GM18867 (cell line): ENCODE measurements at regions not wholly inside any gene's neighbourhood (a gene's known extent, or its start where the extent isn't known, plus 50 kb on each side); places are given as distances from the start of the nearest gene placed in this dataset.

Source experiments
- ATAC-seq: cut with Tn5 transposase; IDR thresholded peaks from one replicate; pipeline ENCODE4 v1.9.1; 2021; ENCODE audit warnings: mild to moderate bottlenecking, moderate library complexity; ENCODE audit not compliant: unreplicated experiment

DNA sequence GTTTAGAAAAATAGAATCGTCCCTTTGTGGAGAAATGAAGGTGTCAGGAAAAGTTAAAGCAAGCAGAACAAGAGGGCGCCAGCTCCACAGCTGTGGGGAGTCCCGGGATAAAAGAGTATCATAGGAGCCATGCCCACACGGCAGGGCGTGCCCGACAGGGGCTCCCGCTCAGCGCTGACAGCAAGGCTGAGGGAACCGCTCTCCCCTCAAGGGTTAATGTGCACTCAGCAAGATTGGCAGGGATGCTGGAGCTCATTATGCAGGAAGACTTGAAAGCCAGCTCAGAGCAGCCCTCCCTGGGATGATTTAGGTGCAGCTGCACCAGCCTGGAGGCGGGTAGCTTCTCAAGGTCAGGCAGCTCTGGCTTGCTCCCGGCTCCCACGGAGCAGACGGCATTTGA lies 500.2 kb downstream of the EIPR1 start:
- ATAC-seq = no peak

DNA sequence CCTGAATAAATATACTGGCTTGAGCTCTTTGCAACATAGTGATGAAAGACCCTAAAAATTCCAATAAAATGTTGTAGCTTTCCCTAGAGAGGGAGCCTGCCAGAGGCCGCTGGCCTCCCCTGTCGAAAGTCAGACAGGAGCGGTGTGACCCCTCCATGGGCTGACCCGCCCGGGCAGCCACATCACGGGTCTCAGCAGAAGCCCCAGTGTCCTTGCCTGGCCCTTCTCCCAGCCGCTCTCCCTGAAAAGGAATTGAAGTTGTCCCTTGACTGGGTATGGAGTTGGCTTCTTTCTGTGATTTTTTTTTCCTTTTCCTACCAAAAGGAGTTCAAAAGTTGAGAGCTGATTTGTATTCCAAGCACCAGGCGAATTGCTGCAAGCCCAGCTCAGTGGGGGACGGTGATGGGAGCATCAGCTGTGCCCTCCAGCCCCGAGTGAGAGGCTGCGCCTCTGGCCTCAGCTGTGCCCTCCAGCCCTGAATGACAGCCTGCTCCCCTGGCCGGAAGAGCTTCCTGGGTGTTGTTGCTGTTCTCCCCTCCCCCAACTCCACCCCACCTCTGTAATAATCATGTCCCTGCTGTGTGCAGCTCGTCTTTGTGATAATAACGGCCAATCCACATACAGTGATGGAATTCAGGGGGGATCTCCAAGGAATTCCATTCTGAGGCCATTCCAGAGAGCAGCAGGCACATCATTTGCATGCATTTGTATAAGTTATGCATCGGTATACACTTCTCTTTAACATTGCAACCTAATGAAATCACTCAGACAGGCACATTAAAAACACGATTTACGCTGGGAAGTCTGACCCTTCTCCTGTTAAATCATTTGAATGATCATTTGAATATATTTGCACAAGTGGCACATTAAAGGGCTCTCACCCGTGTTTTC lies 501.0 kb downstream of the EIPR1 start:
- ATAC-seq = no peak

DNA sequence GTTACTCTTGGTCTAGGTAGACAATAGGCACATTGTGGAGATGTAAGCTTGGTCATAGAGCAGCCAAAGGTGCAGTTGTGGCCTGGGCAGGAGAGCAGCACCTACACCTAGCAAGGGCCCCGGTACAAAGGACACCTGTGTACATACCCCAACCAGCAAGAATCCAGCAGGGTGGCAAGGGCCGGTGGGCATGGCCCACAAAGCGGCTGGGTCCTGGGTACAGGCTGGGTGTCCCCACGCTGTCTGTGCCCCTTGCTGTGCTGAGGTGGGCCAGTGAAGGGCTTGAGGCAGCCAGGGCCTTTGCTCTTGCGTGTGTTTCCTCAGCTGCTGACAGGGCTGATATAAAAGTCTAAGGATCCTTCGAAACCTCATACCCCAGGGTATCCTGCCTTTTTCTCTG lies 501.8 kb downstream of the EIPR1 start:
- no peak for ATAC-seq

DNA sequence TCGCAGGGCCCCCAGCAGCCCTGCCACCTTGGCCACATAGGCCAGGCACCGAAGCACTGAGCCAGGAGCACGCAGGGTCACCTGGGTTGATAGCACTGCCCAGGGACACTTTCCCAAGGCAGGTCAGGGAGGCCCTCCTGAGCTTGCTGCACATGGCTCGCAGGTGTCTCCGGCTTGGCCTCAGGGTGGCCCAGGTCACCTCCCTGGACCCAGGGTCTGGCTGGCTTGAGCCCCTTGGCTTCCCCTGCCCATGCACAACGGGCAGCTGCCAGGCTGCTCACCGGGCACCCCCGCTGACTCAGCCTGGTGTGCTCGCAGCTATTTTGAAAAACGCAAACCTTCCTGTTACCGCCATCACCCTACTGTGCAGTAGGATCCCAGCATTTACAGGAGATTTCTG lies 502.3 kb downstream of the EIPR1 start:
- ATAC-seq = no peak

DNA sequence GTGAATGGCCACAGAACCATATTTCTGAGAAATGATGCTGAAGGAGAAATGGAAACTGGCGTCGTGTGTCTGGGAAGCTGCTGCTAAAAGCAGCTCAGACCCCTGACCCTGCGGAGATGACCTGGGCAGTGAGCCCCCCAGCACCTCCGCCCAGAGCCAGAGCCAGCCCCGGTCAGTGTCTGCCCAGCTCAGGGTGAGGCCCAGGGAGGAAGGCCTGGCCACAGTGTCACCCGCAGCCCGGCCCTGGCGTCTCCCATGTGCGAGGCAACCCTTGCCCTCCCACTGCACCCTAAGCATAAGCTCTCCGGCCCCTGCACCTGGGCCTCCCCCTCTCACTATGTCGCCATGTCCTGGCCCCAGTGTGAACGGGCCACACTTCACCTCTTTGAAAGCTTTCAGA lies 502.8 kb downstream of the EIPR1 start:
- ATAC-seq = no peak

DNA sequence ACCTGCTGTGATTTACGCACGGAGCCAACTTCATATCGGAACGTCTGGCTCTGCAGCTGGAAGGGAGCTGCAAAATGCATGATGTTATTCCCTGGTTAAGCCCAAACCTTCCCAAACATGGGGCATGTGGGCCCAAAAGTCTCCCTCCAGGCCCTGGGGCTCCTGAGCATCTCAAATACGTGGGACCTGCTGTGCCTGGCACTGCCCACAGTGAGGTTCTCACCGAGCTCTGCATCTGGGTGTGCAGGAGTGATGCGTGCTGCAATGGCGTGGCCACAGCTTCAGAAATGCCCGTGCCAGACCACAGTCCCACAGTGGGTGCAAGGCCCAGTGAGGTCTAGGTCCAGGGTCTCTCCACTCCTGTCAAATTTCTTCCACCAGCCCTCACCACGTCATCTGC lies 503.3 kb downstream of the EIPR1 start:
- no peak for ATAC-seq

DNA sequence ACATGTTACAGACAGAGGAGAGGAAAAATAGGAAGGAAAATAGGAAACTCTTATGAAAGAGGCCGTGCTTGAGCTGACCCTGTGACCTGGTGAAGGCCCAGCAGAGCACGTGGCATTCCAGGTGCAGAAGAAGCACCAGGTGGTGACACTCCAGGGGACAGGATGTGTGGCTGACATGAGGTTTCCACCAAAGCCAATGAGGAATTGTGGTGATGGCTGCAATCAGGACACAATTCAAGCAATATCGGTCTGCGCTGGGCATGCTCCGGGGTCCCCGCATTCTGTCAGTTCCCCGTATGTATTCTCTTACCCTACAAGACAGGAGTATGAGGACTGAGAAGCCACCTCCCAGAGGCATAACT lies 504.2 kb downstream of the EIPR1 start:
- no peak for ATAC-seq

DNA sequence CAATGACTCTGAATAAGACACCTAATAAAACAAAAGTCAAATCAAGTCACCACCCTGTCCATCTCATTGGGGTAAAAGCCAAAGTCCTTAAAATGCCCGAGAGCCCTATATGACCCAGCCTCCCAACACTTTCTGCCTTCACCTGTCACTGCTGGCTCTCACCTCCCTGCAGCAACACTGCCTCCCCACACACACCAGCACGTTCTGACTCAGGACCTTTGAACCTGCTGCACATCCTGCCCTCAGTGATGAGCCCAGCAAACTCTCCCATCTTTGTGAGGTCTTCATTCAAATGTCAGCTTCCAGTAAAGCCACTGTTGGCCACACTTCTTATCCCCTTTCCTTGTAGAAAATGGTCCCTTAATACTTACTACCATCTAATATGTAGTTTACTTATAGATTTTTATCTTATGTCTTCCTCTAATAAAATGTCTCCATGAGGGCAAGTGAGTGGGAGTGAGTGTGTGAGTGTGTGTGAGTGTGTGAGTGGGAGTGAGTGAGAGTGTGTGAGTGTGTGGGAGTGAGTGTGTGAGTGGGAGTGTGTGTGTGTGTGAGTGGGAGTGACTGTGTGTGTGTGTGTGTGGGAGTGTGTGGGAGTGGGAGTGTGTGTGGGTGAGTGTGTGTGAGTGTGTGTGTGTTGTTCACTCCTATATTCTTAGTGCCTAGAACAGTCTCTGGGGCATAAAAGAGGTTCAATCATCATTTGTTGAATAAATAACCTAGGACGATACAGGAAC lies 504.7 kb downstream of the EIPR1 start:
- ATAC-seq = no peak

DNA sequence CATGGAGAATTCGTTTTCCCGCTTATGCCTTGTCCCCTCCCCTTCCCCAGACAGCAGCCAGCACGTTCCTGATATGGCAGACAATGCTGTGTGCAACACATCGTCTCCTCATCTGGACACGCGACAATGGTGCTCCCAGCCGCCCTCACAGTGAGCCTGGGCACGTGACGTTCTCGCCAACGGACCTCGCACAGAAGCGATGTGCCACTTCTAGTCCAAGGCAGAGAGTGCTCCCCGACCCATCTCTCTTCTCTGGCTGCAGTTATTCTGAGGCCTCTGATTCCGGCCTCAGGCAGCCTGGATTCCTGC lies 505.4 kb downstream of the EIPR1 start:
- ATAC-seq = no peak

DNA sequence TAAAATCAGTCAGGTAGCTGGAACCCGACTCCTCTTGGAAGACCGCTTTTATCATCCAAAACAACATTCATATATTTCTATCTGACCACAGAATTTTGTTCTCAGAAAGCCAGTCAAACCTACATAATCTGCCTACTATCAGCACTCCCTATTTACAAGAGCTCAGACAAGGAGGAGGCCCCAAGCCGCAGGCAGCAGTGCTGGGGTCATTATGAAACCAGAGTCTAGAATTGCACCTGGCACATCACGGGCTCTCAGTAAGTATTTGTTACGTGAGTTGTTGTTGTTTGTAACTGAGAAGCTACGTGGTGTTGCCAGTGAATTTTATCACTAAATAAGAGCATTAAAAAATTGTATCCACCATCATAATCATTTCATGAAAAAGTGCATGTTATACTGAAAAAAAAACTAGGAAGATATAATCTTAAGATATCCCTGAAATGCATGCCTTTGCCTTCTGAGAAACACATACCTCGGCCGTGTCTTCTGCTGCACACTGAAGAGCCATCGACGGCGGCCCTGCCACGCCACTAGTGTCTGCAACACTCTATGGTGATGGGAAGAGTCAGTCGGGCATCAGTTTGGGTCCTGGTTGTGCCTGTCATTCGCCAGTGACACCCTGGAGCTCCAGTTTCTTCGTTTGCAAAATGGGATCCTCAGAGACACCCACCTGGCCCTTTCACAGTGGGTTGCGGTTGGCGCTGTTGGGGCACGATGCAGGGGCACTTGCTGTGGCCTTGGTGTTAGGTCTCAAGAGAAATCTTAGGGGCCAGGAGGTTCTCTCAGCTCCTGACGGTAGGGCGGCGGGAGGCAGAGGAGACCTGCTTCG lies 505.9 kb downstream of the EIPR1 start:
- ATAC-seq = peak; percentile 88

DNA sequence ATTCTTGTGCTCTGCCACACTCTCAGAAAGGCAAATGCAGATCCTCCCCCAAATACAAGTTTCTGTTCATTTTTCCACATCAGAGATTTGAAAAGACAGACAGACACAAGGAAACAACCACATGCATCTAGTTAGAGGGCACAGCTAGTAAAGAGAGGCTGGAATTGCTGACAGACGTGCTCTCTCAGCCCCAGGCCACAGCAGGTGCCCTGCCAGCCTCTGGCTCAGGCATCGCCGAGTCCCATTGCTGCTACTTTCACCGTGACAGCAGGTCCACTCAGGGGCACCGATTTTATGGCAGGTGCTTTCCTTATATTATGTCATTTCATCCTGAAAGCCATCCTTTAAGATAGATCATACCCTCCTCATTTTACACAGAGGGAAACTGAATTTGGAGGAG lies 507.5 kb downstream of the EIPR1 start:
- ATAC-seq = no peak

DNA sequence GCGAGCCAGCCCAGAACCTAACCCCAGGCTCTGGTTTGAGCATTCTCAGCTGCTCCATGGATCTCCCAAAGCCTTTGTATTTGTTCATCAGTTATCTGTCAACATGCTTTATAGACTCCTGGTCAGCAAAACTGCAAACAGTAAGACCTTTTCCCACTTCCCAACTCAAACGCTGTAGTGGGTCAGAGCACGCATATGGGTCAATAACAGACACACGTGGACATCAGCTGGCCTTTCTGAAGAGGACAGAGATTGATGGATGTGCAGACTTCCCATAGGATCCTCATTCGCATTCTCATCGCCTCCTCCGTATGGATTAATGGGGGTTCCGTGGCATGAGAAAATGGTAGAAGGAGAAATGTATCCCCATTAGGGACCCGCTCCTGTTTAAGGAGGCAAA lies 508.1 kb downstream of the EIPR1 start:
- ATAC-seq = no peak

DNA sequence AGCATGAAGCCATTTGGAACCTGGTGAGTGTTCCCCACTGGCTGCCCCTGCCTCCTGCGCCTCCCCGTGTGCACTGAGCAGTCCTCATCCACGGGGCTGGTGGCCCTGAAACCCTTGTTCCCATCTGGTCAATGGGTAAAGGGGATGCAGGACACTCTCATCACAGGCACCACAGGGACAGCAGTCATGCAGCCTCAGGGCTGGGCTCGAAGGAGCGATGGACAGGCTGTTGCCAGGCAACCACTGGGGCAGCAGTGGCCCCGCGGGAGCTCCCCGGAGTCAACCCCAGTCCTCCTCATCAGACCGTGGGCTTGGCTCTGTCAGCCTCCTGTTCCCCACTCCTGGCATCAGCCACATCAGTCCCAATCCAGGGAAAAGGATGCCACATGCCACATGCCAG lies 509.5 kb downstream of the EIPR1 start:
- ATAC-seq = no peak

DNA sequence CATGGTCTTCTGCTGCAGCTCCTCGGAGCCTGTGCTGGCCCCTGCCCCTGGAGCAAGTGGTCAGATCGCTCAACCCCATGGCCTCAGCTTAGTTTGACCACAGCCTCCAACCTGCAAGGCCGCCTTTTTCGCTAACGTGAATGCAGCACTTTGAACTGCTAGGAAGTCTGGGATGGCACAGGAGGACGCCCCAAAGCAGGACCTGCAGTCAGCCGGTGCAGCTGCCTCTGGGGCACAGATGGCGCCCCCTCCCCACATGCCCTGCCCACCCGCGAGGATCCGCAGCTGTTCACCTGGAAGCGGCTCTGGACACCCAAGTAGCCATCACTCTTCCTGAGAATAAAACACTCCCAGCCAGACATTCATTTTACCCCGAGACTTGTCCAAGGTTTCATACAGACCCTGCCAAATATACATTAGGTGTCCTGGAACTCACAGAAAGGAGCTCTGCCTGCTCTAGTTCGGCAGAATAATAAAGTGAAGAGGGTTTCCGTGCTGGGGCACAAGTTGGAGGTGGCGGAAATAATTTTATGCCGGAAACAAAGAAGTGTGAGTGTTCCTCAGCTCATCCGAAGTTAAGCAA lies 510.1 kb downstream of the EIPR1 start:
- no peak for ATAC-seq

DNA sequence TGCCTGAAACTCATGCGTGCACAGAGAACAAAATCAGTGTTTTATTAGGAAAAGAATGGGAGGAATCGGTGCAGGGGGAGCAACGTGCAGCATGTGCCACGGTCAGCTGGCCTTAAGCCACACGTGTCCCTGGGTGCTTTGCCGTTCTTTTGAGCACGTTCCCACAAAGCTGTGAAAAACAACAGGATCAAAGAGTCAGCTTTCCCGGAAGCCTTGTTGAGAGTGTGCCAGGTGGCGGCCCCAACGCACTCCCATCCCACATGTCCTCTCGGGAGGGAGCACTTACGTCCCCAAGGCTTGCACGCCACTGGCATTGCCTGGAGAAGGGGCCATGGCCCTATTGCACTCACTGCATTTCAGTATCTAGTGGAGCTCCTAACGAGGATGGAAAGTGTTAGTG lies 511.2 kb downstream of the EIPR1 start:
- no peak for ATAC-seq

DNA sequence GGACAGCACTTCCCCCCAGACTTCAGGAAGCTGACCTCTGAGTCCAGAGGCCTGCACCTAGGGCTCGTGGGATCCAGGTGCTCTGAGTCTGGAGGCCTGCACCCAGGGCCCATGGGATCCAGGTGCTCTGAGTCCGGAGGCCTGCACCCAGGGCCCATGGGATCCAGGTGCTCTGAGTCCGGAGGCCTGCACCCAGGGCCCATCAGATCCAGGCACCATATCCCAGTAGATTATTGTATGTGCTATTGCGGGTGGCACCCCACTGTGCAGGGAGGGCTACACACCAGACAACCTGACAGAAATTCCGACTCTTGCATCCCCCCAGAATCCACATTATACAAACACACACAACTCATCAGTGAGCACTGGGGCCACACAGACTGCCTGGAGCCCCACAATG lies 515.2 kb downstream of the EIPR1 start:
- no peak for ATAC-seq

DNA sequence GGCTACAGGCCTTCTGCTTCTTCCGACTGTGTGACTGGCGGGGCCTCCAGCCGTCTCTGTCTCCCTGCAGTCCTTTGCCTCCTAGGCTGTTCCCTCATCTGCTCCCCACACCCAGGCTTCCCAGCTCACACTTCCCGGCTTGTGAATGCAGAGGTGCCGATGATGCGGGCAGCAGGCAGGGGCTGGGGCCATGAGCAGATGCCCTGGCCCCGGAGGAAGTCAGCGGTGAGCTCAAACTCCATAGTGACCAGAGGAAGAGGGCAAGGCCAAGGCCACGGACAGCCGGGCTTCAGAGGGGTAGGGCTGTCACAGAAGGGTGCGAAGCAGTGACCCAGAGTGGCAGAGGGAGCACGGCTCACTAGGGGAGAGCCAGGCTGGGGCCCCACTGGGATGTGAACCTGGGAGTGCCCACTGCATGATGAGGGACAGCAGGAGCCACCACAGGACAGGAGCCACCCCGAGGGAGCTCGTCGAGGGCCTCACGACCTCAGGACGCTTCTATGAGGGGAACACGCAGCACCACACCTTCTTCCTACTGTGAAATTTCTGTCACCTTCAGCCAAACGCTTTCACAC lies 515.9 kb downstream of the EIPR1 start:
- no peak for ATAC-seq

DNA sequence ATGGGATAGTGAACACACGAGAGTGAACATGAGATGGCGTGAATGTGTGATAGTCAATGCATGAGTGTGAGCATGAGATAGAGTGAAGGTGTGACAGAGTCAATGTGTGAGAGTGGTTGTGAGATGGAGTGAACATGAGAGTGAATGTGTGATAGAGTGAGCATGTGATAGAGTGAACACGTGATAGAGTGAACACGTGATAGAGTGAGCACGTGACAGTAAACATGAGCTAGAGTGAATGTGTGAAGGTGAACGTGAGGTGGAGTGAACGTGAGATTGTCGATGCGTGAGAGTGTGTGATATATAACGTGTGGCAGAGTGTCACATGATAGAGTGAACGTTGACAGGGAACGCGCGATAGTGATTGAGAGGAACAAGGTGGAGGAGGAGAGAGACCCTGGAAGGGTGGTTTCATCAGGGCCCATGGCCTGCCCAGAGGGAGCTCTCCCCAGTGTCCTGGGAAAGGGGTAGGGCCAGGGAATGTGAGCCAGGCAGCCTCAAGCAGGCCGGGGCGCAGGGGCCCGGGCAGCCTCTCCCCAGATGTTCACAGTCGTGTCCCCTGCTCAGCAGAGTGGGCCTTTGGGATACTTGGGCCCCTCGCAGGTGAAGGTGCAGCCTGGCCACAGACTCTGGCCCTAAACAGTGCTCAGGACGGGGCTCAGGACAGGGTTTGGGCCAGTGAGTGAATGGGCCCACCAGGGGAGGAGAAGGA lies 516.9 kb downstream of the EIPR1 start:
- no peak for ATAC-seq

DNA sequence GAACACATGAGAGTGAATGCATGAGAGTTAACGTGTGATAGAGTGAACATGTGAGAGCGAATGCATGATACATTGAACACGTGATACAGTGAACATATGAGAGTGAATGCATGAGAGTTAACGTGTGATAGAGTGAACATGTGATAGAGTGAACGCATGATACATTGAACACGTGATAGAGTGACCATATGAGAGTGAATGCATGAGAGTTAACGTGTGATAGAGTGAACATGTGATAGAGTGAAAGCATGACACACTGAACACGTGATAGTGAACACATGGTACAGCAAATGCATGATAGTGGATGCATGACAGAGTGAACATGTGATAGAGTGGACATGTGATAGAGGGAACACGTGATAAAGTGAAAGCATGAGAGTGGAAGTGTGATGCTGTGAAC lies 517.9 kb downstream of the EIPR1 start:
- ATAC-seq = no peak

DNA sequence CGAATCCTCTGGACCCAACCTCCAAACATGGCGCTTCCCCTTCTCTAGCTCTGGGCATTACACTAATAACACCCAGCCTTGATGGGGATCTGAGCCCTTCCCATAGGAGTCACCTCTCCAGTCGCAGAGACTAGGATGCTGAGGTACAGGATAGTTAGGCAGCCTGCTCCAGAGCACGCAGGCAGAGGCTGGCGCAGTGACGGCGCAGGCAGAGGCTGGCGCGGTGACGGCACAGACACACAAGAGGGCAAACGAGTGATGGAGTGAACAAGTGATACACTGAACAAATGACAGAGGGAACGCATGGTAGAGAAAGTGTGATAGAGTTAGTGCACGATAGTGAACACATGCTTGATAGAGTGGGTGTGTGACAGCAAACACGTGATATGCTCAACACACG lies 518.5 kb downstream of the EIPR1 start:
- ATAC-seq = no peak
